ENCODE measurements at regions not wholly inside any gene's neighbourhood (a gene's known extent, or its start where the extent isn't known, plus 50 kb on each side); places are given as distances from the start of the nearest gene placed in this dataset.

- no peaks in the 10 kb centered on the region for H3K36me3 Mint-ChIP-seq (ENCODE audit: low read depth)
- H3K4me3 Mint-ChIP-seq, result no peak overlapping the region
- DNase-seq, result no peak
- ATAC-seq, result no peak
- H3K27me3 Mint-ChIP-seq, result no peaks in the 10 kb centered on the region
- no peak overlapping the region for H3K27ac Mint-ChIP-seq
- H3K4me1 Mint-ChIP-seq, result peaks cover 7% of the 10 kb centered on the region
- no peaks in the 10 kb centered on the region for H3K9me3 ChIP-seq (ENCODE audit: control insufficient read depth, low read length, poor library complexity, severe bottlenecking)
Measured at GRCh38 chr5:67377631-67378030, 181.0 kb upstream of the CD180 start.

GRCh38 chr5:67375606-67376005, 179.0 kb upstream of the CD180 start:
- H3K27ac Mint-ChIP-seq, result no peak overlapping the region
- DNase-seq, result no peak

GRCh38 chr5:67374378-67374777, 177.8 kb upstream of the CD180 start:
- H3K4me1 Mint-ChIP-seq, result peaks cover 7% of the 10 kb centered on the region
- H3K4me3 Mint-ChIP-seq, result no peak overlapping the region
- DNase-seq, result no peak
- H3K9me3 ChIP-seq (ENCODE audit: control insufficient read depth, low read length, poor library complexity, severe bottlenecking), result no peaks in the 10 kb centered on the region
- no peak overlapping the region for H3K27ac Mint-ChIP-seq
- H3K36me3 Mint-ChIP-seq (ENCODE audit: low read depth), result peaks cover 2% of the 10 kb centered on the region
- ATAC-seq, result no peak
- H3K27me3 Mint-ChIP-seq, result peaks cover 6% of the 10 kb centered on the region

More at GRCh38 chr5:67375606-67376005, 179.0 kb upstream of the CD180 start:
- no peak for ATAC-seq
- H3K9me3 ChIP-seq (ENCODE audit: control insufficient read depth, low read length, poor library complexity, severe bottlenecking), result no peaks in the 10 kb centered on the region
- H3K4me3 Mint-ChIP-seq, result no peak overlapping the region
- H3K4me1 Mint-ChIP-seq, result peaks cover 7% of the 10 kb centered on the region
- H3K36me3 Mint-ChIP-seq (ENCODE audit: low read depth), result no peaks in the 10 kb centered on the region
- H3K27me3 Mint-ChIP-seq, result peaks cover 3% of the 10 kb centered on the region

- ATAC-seq (no peak), DNase-seq (no peak)
- Mint-ChIP-seq H3K27ac (no peak overlapping the region), H3K4me3 (no peak overlapping the region), H3K27me3 (peaks cover 9% of the 10 kb centered on the region), H3K4me1 (peaks cover 7% of the 10 kb centered on the region), H3K36me3 (ENCODE audit: low read depth) (peaks cover 2% of the 10 kb centered on the region)
- no peaks in the 10 kb centered on the region for H3K9me3 ChIP-seq (ENCODE audit: control insufficient read depth, low read length, poor library complexity, severe bottlenecking)
Measured at GRCh38 chr5:67373518-67373917, 176.9 kb upstream of the CD180 start.

- no peak overlapping the region for H3K27ac Mint-ChIP-seq
- peaks cover 7% of the 10 kb centered on the region for H3K4me1 Mint-ChIP-seq
- H3K36me3 Mint-ChIP-seq (ENCODE audit: low read depth), result peaks cover 2% of the 10 kb centered on the region
- no peak for ATAC-seq
- no peak overlapping the region for H3K4me3 Mint-ChIP-seq
- no peaks in the 10 kb centered on the region for H3K9me3 ChIP-seq (ENCODE audit: control insufficient read depth, low read length, poor library complexity, severe bottlenecking)
- H3K27me3 Mint-ChIP-seq, result peaks cover 12% of the 10 kb centered on the region
- no peak for DNase-seq
Measured at GRCh38 chr5:67372887-67373286, 176.3 kb upstream of the CD180 start.

GRCh38 chr5:67371924-67372323, 175.3 kb upstream of the CD180 start:
- H3K4me3 Mint-ChIP-seq, result no peak overlapping the region
- no peak overlapping the region for H3K27ac Mint-ChIP-seq
- no peaks in the 10 kb centered on the region for H3K9me3 ChIP-seq (ENCODE audit: control insufficient read depth, low read length, poor library complexity, severe bottlenecking)
- ATAC-seq, result no peak
- H3K27me3 Mint-ChIP-seq, result peaks cover 15% of the 10 kb centered on the region
- H3K4me1 Mint-ChIP-seq, result peaks cover 5% of the 10 kb centered on the region
- peaks cover 2% of the 10 kb centered on the region for H3K36me3 Mint-ChIP-seq (ENCODE audit: low read depth)
- no peak for DNase-seq

- no peaks in the 10 kb centered on the region for H3K9me3 ChIP-seq (ENCODE audit: control insufficient read depth, low read length, poor library complexity, severe bottlenecking)
- H3K4me1 Mint-ChIP-seq, result no peaks in the 10 kb centered on the region
- H3K27ac Mint-ChIP-seq, result no peak overlapping the region
- DNase-seq, result no peak
- ATAC-seq, result no peak
- peaks cover 28% of the 10 kb centered on the region for H3K27me3 Mint-ChIP-seq
- H3K4me3 Mint-ChIP-seq, result no peak overlapping the region
- H3K36me3 Mint-ChIP-seq (ENCODE audit: low read depth), result peaks cover 2% of the 10 kb centered on the region
Measured at GRCh38 chr5:67366691-67367395, 170.2 kb upstream of the CD180 start.

- peaks cover 28% of the 10 kb centered on the region for H3K27me3 Mint-ChIP-seq
- H3K9me3 ChIP-seq (ENCODE audit: control insufficient read depth, low read length, poor library complexity, severe bottlenecking), result no peaks in the 10 kb centered on the region
- peaks cover 2% of the 10 kb centered on the region for H3K36me3 Mint-ChIP-seq (ENCODE audit: low read depth)
- ATAC-seq, result no peak
- H3K4me1 Mint-ChIP-seq, result no peaks in the 10 kb centered on the region
- DNase-seq, result no peak
- no peak overlapping the region for H3K4me3 Mint-ChIP-seq
- H3K27ac Mint-ChIP-seq, result no peak overlapping the region
Measured at GRCh38 chr5:67366276-67366675, 169.7 kb upstream of the CD180 start.

GRCh38 chr5:67364381-67364970, 167.9 kb upstream of the CD180 start:
- no peaks in the 10 kb centered on the region for H3K9me3 ChIP-seq (ENCODE audit: control insufficient read depth, low read length, poor library complexity, severe bottlenecking)
- Mint-ChIP-seq H3K4me3 (no peak overlapping the region), H3K27ac (no peak overlapping the region), H3K36me3 (ENCODE audit: low read depth) (peaks cover 3% of the 10 kb centered on the region), H3K4me1 (peaks cover 4% of the 10 kb centered on the region), H3K27me3 (peaks cover 22% of the 10 kb centered on the region)
- DNase-seq, result no peak
- ATAC-seq, result no peak

GRCh38 chr5:67363963-67364362, 167.4 kb upstream of the CD180 start:
- Mint-ChIP-seq H3K27me3 (peaks cover 22% of the 10 kb centered on the region), H3K4me1 (peaks cover 4% of the 10 kb centered on the region), H3K36me3 (ENCODE audit: low read depth) (peaks cover 3% of the 10 kb centered on the region), H3K4me3 (no peak overlapping the region), H3K27ac (no peak overlapping the region)
- no peaks in the 10 kb centered on the region for H3K9me3 ChIP-seq (ENCODE audit: control insufficient read depth, low read length, poor library complexity, severe bottlenecking)
- ATAC-seq (no peak), DNase-seq (no peak)

GRCh38 chr5:67363180-67363709, 166.6 kb upstream of the CD180 start:
- Mint-ChIP-seq H3K4me1 (peaks cover 4% of the 10 kb centered on the region), H3K27ac (no peak overlapping the region), H3K4me3 (no peak overlapping the region), H3K36me3 (ENCODE audit: low read depth) (peaks cover 3% of the 10 kb centered on the region), H3K27me3 (peaks cover 17% of the 10 kb centered on the region)
- no peak for ATAC-seq
- no peaks in the 10 kb centered on the region for H3K9me3 ChIP-seq (ENCODE audit: control insufficient read depth, low read length, poor library complexity, severe bottlenecking)
- no peak for DNase-seq

- H3K27me3 Mint-ChIP-seq, result peaks cover 15% of the 10 kb centered on the region
- H3K4me1 Mint-ChIP-seq, result peaks cover 4% of the 10 kb centered on the region
- DNase-seq, result no peak
- peaks cover 6% of the 10 kb centered on the region for H3K36me3 Mint-ChIP-seq (ENCODE audit: low read depth)
- H3K4me3 Mint-ChIP-seq, result no peak overlapping the region
- no peak overlapping the region for H3K27ac Mint-ChIP-seq
- no peaks in the 10 kb centered on the region for H3K9me3 ChIP-seq (ENCODE audit: control insufficient read depth, low read length, poor library complexity, severe bottlenecking)
- ATAC-seq, result no peak
Measured at GRCh38 chr5:67361932-67362729, 165.5 kb upstream of the CD180 start.

- ATAC-seq, result no peak
- peak overlapping the region; percentile 25 for H3K4me3 Mint-ChIP-seq
- H3K36me3 Mint-ChIP-seq (ENCODE audit: low read depth), result peaks cover 10% of the 10 kb centered on the region
- no peak for DNase-seq
- no peaks in the 10 kb centered on the region for H3K9me3 ChIP-seq (ENCODE audit: control insufficient read depth, low read length, poor library complexity, severe bottlenecking)
- peaks cover 12% of the 10 kb centered on the region for H3K27me3 Mint-ChIP-seq
- H3K4me1 Mint-ChIP-seq, result peaks cover 4% of the 10 kb centered on the region
- peak overlapping the region; percentile 10 for H3K27ac Mint-ChIP-seq
Measured at GRCh38 chr5:67360047-67360446, 163.4 kb upstream of the CD180 start.
